Stimulated activated CD4-positive, alpha-beta T cell treated with anti-CD3 and anti-CD28 coated beads, Interleukin-1b, Interleukin-23, amount 100 ng/mL, for 24 hours (primary cell): ENCODE measurements at regions not wholly inside any gene's neighbourhood (a gene's known extent, or its start where the extent isn't known, plus 50 kb on each side); places are given as distances from the start of the nearest gene placed in this dataset.
A peak's percentile ranks its signal among the peaks of the same experiment; 100 is the strongest.
"Not testable (repeated sequence)": the region's sequence is repeated elsewhere in the genome, so short reads cannot be mapped to it uniquely, and the experiment has no call there.

Experiments
- DNase-seq, 4 experiments: peaks; one replicate each; pipeline ENCODE4 v3.0.0-alpha.2; 2020; ENCODE audit warnings: low read depth in 4 of 4, low spot score in 1 of 4

DNA sequence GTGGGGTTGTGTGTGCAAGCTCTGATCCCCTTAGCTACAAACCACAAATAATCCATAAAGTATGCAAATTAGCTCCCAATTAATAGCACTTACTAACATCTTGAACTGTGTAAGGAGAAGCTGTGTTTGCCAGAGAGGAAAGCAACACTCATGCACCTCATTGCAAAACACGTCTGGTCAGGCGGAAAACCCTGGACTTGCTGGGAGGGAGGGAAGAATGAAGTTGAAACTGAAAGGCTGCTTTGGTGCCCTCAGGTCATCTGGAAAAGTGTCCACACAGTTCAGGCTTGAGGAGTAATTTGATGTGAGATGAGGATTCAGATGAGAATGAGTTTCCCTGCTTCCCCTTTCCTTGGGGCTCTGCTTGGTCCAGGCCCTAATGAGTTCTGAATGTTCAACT is 185.5 kb upstream of the ANKRD28 start:
- DNase-seq, result no peak

DNA sequence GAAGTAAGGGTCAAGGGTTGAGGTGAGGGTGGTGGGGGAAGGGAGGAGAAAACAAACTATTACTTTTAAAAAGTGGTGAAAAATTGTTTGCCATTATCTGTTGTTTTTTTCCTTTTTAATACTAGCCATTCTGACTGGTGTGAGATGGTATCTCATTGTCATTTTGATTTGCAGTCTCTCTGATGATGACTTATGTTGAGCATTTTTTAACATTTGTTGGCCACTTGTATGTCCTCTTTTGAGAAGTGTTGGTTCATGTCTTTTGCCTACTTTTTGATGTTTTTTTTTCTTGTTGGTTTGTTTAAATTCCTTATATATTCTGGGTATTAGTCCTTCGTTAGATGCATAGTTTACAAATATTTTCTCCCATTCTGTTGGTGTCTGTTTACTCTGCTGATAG is 185.9 kb upstream of the ANKRD28 start:
- no peak for DNase-seq

DNA sequence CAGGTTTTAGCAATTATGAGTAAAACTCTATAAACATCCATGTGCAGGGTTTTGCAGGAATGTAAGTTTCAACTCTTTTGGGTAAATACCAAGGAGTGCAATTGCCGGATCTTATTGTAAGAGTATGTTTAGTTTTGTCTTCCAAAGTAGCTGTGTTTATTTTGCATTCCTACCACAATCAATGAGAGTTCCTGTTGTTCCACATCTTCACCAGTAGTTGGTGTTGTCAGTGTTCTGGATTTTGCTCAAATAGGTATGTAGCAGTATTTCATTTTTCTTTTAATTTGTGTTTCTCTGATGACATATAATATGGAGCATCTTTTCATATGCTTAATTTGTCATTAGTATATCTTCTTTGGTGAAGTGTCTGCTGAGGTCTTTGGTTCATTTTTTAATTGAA is 185.1 kb upstream of the GALNT15 start:
- DNase-seq, result no peak

DNA sequence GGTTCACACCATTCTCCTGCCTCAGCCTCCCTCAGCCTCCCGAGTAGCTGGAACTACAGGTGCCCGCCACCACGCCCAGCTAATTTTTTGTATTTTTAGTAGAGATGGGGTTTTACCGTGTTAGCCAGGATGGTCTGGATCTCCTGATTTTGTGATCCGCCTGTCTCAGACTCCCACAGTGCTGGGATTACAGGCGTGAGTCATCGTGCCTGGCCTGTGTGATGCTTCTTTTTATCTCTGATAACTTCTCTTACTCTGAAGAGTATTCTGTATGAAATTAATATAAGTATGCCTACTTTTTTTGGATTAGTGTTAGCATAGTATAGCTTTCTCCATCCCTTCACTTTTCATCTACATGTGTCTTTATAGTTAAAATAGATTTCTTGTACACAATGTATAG is 180.8 kb upstream of the GALNT15 start:
- DNase-seq, result not testable (repeated sequence)

DNA sequence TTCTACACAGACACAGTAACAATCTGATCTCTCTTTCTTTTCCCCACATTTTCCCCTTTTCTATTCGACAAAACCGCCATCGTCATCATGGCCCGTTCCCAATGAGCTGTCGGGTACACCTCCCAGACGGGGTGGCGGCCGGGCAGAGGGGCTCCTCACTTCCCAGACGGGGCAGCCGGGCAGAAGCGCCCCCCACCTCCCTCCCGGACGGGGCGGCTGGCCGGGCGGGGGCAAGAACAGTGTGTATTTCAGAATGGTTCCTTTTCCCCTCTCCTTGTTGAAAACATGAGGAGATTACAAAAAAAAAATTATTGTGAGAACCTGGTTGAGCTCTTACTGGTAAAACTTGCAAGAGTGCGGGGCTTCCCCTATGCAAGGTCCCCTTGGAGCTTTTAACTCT is 178.0 kb upstream of the GALNT15 start:
- not testable (repeated sequence) for DNase-seq

DNA sequence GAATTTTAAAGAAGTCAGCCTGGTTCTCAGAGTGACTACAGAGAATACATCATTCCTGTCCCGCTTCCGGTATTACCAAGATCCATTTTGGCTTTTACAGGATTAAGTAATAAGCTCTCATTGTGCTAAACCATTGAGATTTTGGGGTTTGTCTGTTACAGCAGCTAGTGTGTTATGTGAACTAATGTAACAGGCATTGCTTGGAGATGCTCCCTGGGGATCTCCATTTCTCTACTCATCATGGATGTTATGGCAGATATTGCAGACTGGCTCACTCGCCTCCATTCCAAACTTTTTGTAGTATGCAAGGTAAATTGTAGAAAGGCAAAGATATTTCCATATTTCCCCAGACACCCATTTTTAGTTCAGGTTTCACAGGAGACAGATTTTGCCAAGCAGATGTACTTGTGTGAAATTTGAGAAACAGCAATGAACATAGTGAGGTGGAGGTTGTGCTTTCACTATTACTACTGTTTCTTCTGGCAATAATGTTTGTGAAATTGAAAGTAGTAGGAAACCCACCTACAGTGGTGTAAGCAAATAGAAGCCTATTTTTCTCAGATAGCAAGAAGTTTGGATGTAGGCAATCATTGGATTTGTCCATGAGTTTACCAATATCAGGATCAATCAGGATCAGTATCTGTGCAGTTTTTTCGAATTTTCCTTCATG is 177.1 kb upstream of the GALNT15 start:
- no peak for DNase-seq

DNA sequence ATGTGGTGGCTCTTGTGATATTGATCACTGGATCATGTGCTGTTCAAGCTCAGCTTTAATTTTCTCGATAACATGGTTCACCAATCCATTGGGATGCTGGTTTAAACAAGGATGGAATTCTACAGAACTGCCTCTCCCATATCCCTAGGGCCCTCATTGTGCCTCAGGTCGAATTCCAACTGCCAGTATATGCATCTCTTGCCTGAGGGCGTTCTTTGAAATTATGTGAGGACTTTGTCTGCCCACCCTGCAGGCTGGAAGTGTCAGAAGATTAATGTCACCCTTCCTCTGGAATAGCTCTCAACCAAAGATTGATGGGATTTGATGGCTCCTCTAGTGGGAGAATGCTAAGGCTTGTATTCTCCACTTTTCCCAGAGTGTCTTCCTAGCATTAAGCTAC is 175.6 kb upstream of the GALNT15 start:
- DNase-seq, result no peak

DNA sequence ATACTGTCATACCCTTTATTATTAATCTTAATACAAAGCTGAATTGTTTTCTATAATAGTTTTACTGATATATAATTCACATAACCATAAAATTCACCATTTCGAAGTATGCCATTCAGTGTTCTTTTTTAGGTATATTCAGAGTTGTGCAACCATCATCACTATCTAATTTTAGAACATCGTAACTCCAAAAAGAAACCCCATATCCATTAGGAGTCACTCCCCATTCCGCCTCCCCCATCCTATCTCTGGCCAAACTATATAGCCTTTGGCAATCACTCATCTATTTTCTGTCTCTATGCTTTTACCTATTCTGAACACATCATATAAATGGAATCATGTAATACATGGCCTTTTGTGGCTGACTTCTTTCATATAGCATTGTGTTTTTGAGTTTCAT is 169.7 kb upstream of the GALNT15 start:
- DNase-seq, result no peak

DNA sequence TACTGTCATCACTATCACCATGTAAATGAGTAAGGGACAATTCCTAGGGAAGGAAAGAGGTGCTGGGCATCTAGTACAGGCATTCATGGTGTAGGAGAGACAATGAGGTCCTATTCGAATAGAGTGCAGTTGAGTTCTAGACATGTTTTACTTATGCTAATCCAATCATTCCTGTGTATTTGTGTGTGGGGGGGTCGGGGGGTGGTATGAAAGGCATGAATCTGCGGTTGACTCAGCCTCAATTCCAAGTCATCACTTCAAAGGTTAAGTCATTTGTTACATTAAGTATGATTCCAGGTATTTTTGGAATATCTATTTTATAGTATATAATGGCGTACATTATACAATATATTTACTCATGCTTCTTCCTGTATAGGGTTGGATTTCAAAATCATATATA is 163.1 kb upstream of the GALNT15 start:
- no peak for DNase-seq

DNA sequence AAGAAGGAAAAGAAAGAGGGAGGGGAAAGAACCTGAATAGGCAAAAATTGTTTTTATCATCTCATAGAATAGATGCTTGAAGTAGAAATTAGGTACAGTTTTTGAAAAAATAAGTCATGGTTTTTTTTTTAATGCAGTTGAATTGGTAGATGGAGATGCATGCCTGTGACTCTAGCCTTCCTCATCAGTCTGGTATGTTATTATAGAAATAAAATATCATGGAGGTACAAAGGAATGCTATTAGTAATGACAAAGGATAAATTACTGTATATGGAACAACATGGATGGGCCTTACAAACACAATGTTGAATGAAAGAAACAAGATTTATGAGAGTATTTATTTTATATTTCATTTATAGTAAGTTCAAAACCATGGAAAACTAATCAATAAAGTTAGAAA is 162.4 kb upstream of the GALNT15 start:
- DNase-seq, result no peak

DNA sequence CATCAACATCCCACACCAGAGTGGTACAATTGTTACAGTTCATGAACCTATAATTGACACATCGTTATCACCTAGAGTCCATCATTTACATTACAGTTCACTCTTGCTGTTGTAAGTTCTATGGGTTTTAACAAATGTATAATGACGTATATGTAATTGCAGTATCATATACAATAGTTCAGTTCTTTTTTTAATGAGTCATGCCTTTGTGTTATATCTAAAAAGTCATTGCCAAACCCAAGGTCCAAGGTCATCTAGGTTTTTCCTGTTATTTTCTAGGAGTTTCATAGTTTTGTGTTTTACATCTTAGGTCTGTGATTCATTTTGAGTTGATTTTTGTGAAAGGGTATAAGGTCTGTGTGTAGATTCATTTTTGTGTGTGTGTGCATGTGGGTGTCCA is 160.9 kb upstream of the GALNT15 start:
- DNase-seq, result no peak

DNA sequence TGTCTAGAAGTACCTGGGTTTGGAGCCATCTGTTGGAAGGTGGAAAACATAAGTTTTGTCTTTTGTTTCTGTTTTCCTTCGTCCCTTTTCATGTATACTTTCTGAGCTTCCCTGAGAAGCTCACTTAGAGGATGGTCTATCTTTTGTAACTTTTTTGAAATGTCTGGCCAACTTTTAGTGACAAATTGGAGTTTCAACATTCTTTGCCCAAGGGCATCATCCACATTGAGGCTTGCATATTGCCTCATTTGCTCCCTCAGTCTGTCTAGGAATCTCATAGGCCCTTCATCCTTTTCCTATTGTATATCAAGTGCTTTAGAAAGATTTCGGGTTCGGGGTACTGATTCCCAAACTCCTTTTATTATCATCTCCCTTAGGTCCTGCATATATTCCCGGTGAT is 152.7 kb upstream of the GALNT15 start:
- not testable (repeated sequence) for DNase-seq

DNA sequence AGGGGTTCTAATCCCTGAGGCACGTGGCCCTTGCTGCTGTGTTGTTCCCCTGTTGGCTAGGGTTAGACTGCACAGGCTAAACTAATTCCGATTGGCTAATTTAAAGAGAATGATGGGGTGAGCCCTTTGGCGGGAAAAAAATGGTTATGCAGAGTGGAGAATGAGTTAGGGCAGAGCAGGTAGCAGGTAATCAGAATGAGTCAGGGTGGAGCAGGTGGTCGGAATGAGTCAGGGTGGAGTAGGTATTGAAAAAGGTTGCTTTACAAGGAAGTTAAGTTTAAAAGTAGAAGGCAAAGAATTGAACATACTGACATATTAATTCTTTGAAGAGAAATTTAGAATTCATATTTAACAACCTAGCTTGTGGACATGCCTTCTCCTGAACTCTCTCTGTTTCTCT is 150.6 kb upstream of the GALNT15 start:
- DNase-seq, result not testable (repeated sequence)

DNA sequence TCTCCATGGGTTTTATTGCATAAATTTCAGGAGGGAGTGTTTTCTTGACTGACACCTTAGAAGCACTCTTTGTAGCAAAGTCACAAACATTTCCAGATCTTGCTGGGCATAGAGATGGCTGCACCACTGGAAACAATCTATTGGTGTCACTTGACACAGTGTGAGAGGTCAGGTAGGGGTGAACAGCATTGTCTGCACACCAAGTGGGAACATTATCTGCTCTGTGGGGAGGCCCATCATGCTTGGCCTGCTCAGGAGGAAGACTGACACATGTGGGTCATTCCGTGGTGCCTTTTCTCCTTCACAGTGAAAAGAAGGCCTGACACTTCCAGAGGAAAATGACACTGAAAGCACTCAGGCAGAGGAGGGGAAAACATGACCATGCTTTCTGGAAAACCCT is 149.9 kb upstream of the GALNT15 start:
- DNase-seq, result no peak

DNA sequence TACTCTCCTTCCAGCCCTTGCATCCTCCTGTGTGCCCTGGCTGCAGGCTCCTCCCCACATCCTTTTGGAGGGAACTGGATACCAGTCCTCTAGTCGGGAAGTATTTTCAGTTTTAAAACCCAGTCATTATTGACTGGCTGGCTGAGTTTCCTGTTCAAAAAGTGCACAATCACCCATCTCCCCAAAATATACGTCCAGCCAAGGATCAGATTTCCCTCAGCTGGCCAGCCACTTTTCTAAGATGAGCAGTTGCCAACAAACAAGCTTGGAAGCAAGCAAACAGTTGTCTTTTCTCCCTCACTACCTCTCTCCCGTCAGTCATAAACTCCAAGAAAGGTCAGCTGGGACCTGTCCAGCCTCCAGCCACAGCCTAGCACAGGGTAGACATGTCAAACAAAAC is 147.7 kb upstream of the GALNT15 start:
- DNase-seq, result no peak

DNA sequence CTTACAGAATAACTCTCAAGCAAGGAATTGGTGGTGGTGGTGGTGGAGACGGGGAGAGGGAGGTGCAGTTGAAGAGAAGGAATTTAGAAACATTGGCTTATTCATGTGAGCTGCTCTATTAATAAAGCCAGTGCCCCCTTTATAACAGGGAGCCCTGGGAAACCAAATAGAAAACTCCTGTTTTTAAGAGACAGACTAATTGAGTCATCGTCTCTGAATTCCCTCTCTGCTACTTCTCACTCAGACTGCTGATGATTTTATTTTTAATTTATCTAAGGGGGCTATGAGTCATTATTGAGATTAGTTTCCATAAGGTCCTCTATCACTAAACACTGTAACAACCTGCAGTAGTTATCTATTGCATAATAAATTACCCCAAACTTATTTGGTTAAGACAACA is 145.9 kb upstream of the GALNT15 start:
- no peak for DNase-seq

DNA sequence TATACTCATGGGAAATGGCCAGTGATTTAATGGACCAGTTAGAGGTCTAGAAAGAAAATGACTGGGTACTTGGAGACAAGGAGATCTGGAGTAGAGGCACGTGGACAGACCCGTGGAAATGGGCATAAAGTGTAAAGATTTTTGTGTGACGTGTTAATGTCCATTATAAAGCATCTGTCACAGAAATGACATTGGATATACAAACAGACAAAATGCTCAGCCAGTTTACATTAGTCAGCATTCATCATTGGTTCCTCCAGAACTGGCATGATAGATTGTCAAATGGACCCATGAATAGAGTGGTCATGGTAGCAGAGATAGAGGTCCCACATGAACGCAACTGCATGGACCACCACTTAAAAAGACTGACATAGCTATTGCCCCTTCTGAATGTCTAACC is 144.1 kb upstream of the GALNT15 start:
- no peak for DNase-seq

DNA sequence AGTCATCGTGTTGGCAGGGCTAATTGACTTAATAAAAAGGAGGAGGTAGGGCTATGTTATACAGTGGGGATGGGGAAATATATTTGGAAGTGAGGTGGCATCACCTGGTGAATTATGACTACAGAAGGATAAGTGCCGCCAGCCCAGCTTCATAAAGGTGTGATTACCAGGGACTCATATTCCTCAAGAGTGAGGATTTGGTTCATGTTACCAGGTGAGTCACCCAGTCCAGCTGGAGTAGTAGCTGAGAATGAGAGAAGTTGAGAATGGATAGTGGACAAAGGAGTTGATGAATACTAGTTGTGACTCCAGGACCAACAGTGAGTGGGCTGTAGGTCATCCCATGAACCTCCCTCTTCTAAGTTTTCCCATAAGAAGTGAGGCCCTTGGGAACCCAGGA is 143.0 kb upstream of the GALNT15 start:
- no peak for DNase-seq

DNA sequence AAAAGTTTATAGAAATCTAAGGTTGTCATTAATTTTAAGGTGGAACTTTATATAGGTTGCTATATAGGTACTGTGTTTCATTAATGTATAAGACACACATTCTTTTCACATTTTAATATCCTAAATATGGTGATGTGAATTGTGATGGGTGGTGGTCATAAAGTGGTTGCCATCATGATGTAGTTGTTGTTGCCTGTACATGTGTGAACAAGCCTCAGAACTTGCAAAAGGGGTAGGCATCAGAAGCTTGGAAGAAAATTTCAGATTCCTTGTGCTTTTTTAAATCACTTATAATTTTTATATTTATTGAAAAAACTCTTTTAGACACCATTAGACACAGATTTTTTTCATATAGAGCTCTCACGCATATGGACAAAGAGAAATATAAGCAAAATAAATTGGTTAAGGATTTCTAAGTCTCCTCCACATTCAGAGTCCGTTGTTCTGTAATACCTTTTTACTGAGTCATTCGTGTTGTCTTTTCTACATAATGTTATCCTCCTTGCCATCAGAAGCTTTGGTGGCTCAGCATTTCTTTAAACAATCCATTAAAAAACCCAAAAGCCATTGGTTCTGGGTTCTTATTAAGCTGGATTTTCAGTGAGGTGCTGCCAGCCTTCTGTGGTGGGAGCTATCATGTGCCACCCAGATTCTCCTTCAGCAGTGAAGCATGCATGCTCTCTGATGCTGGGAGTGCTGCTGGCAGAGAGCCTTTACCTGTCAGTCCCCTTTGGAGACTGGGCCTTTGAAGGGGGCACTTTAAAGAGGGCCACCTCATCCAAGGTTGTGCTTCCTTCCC is 140.4 kb upstream of the GALNT15 start:
- DNase-seq, result no peak

DNA sequence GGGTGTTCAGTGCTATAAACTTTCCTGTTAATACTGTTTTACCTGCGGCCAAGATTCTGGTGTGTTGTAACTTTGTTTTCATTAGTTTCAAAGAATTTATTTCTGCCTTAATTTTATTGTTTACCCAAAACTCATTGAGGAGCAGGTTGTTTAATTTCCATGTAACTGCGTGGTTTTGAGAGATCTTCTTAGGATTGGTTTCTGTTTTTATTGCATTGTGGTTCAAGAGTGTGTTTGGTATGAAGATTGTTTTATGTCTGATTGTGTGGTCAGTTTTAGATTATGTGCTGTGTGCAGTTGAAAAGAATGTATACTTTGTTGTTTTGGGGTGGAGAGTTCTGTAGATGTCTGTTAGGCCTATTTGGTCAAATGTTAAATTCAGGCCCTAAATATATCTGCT is 133.5 kb upstream of the GALNT15 start:
- DNase-seq, result no peak

DNA sequence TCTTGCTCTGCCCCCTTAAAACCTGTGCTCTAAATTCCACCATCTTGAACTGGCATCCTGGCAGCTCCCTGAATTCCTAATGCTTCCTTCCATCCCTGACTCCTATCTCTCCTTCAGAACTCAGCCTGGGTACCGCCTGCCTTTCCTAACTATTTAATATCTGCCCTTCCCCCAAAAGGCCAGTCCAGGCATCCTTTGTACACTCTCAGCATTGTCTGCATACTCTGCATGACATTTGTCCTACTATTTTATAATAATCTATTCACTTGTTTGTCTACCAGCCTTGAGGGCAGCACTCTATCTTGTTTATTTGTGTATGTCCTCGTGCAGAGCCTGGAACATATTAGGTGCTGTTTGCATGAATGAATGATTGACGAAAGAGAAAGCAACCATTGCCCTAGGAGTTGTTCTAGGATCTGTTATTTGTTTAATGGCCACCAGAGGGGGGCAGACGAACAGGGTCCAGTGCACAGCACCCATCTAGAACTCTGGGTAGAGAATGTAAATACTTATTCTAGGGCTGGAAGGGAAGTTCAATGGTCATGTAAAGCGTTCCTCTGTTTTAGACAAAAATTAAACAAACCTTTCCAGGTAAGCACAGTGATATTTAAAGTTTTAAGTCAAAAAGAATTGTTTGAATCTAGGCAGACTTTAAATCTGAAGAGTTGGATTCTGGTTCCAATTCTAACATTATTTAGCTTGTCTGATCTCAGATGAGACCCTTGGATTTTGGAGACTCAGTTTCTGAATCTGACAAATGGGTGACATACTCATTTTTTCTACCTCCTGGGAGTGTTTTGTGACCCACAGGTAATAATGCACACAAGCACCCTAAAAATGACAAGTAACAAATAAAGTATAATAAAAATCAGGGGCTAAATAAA is 125.8 kb upstream of the GALNT15 start:
- DNase-seq, result peak in 3 of 4 experiments; percentile 5 to 14 (median 13)
